GM18870 (cell line): ENCODE measurements at regions not wholly inside any gene's neighbourhood (a gene's known extent, or its start where the extent isn't known, plus 50 kb on each side); places are given as distances from the start of the nearest gene placed in this dataset.

Experiments
- ATAC-seq: cut with Tn5 transposase; IDR thresholded peaks from one replicate; pipeline ENCODE4 v1.9.1; 2021; ENCODE audit warnings: moderate library complexity; ENCODE audit not compliant: unreplicated experiment

DNA sequence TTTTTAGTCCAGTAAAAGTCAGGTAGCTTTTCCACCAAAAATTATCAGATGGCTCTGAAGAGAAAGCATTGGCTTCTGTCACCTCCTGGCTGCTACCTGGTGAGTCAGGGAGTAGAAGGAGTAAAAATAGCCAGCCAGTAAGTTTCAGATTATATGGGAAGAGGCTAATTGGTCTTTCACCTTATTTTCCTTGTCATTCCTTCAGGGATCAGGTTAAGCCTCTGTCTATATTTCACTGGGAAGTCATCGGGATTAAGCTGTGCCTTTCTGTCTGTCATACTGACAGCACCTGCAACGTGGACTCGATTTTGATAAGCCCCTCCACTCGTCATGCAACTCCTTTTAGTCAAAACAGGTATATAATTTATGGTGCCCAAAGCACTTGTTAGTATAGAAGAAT is 380.7 kb upstream of the CELF4 start:
- ATAC-seq = no peak

DNA sequence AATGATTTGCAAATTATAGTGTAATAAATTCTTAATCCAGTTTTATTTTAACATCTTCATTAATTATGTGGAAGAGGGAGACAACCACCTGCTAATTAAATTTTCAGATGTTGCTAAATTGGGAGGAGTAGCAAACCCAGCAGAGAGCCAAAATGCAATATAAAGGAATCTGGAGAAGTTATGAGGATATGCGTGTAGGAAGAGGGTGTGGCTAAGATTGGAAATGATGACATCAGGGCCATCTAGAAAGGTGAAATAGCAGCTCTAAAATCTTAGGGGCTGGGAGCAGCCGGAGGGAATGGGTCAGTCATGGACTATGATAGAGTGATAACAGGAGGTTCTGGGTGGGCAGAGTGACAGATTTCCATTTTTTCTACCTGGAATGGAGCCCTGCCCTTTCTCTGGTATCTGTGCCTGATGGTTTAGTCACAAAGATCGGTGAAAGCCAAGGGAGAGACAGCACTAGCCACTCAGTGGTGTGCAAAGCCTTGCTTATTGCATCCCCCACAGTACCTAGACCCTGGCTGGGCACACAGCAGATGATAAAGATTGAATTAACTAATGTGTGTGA is 379.2 kb upstream of the CELF4 start:
- ATAC-seq = no peak

DNA sequence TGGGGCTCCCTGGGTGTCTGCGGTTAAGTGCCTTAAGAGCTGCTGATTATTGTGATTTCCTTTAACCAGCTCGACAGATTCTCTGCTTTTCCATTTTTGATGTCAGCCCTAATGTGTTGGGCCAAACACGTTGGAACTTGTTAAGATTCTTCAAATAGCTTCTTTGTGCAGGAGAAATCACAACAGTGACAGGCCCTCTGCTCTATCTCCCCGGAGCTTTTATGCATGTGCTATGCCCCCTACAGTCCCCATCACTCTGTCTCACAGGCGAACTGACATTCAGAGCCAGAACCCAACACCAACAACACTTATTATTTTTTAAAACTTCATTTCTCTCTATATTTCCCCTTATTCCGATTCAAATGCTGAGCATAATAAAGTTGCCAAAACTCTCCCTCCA is 371.7 kb upstream of the CELF4 start:
- no peak for ATAC-seq

DNA sequence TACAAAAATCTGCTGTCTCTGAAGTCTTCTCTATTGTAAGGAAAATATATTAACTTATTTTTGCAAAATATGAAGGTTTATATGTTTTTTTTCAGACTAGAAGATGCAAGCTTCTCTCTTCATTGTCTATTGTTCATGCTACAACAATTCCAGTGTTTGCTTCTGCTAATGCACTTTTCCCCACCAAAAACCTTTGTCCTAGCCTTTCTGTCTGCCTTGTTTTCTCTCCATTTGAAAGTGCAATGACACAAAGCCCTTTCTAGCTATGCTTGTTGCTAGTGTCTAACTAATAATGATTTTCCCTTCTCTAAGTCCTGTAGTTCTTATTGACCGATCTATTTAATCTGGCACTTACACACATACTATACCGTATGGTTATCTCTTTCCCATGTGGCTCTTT is 369.5 kb upstream of the CELF4 start:
- no peak for ATAC-seq

DNA sequence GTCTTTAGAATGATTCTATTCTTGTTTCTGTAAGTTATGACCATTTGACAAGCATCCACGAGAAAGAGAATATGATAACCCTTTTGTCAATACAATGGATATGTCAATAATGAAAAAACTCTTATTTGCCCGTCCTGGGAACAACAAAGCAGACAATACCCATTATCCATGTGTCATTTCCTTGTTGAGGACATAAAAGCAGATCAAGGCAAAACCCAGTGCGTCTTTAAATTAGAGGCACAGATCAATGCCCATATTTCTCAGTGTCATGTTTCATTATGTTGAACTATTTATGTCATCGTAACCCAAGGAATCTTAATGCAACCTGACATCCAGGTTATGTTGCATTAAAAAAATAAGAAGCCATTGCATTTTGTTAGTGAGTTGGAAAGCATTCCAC is 365.0 kb upstream of the CELF4 start:
- no peak for ATAC-seq

DNA sequence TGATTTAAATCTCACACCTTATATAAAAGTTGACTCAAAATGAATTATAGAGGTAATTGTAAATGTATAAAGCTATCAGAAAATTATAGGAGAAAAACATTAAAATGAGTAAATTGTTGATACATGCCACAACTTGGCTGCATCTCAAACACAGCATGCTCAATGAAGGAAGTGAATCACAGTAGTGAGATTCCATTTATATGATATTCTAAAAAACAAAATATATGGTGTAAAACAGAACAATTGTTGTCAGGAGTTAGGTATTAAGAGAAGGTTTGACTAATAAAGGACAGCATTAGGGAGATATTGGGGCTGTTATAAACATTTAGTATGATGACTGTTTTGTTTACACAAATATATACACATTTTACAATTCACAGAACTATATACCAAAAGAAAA is 356.6 kb upstream of the CELF4 start:
- no peak for ATAC-seq

DNA sequence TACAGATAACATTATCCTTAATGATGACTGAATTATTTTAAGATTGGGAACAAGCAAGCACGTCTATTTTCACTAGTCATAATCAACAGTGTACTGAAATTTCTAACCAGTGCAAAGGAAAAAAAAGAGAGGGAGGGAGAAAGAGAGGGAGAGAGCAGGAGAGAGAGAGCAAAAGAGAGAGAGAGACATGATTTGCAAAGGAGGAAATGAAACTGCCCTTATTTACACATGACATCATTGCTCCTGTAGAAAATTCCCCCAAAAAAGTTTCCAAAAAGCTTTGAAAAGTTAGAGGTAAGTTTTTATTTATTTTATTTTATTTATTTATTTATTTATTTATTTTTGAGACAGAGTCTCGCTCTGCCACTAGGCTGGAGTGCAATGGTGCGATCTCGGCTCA is 355.3 kb upstream of the CELF4 start:
- ATAC-seq = no peak

DNA sequence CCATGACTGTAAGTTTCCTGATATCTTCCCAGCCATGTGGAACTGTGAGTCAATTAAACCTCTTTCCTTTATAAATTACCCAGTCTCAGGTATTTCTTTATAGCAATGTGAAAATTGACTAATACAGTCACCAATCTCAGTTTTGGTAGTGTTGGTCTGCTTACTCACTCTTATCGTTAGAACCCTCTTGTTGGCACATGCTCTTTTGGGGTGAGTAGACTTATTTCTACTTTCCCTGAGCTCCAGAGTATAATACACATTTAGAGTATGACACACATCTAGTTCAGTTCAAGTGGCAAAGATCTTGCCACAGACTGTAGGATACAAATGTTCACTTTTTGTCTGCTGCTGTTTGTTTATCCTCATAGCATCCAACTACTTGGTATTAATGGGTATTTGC is 347.5 kb upstream of the CELF4 start:
- ATAC-seq = no peak

DNA sequence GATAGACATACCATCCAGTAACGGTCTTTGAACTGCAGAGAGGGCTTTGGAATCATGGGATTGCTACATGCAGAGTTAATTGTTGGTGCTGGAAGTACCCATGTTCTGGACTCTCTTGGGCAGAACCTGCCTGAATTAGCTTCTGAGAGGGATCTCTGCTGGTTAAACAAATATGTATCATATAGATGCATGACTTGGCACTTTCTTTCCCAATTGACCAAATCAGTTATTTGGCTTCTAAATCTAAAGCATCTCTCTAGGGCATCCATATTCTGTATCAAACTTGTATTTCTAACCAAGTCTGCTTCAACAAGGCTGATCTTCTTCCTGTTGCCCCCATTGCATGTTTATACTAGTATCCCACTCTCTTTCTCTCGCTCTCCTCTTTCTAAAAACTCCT is 336.7 kb upstream of the CELF4 start:
- no peak for ATAC-seq

DNA sequence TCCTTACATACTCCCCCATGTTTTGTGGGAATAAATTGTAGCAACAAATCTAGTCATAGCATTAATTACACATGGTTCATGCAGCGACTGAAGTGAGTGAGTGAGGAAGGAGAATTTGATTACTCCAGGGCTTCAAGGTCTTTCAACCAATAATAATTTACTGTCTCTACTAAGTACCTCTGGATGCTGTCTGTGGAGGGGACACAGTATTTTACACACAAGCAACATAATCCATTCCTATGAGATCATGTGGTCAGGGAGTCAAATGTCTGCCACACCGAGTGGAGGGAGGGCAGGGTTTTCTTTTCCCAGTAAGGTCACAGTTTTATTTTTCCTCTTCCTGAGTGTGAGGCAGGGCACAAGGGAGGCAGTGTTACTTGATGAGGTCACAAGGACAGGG is 334.7 kb upstream of the CELF4 start:
- no peak for ATAC-seq

DNA sequence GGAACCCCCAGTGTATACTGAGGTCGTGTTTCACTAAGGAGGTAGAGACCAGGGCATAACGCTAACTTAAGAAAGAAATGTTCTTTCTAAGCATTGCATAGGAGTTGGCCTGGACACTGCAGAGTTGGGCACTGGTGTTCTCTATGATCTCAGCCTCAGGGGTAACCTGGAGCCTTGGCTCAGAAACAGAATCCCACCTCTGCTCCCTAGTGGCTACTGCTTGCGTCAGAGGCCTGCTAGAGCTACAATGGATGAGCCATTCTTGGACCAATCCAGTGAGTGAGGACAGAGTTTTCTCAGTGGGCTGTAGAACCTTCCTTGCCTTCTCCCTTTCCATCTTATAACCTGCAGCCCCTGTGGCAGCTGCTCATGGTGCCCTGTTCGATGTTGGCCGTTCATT is 324.4 kb upstream of the CELF4 start:
- ATAC-seq = no peak

DNA sequence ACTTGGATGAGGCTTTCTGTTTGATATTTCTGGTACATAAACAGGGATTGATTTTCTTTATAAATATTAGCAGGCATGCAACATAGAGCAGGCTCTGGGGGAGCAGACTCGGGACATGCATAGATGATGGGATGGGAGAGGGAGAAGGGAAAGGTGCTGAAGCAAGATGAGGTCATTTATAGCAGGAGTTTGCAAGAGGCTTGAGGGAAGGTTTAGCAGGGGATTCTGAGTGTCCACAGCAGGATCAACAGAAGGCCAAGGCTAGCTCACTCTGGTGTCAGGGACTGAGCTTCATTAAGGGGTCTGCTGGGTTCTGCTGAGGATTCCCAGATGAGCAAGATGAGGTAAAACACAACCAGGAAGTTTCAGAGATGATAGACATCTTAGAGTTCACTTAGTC is 309.1 kb upstream of the CELF4 start:
- ATAC-seq = no peak

DNA sequence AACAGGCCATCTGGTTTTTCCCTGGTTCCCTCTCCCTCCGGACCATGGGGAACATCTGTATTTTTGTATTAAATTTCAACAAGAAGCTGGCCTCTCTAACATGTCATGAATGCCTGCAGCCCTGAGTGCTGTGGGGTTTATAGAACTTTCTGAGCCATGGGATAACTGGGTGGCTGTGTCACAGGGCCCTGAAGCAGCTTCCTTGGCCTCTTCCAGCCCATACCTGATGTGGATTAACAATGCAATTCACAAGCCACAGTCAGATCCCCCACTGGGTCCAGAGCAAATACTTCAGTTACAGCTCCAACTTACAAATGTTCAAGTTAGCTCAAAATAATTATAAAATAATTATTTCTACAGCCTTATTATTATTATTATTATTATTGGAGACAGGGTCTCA is 307.8 kb upstream of the CELF4 start:
- ATAC-seq = no peak

DNA sequence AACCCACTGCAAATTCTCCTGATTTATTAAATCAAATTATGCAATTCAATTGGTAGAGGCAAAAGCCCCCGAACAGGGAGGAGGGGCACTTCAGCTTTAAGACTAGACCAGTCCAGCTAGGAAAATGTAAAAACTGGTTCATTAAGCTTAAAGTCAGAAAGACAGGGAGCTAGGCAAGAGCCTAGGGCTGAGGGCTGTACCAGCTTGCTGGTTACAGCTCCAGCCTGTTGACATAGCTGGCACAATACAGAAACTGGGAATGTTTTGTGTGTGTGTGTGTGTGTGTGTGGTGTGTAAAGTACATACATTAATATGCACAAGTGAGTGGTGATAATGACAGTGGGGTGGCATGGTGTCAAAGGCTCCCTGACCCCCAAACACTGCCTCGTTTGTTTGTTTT is 307.0 kb upstream of the CELF4 start:
- ATAC-seq = no peak

DNA sequence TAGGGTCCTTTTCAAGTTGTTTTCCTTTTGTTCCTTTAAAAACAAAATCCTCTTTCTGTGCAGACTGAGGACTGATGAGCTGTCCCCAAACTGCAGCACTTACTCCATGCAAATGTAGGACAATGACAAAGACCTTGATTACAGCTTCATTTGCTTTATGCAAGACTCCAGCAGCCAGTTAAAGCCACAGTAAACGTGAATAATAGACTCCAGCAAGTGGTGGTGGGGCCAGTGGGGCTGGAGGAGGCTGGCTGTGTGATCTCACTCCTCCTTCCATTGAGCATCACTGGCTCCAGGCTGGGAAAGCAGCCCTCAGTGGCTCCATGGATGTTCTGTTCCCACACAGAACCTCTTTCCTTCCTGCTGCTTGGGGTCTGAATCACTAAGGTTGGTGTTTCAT is 306.0 kb upstream of the CELF4 start:
- ATAC-seq = no peak

DNA sequence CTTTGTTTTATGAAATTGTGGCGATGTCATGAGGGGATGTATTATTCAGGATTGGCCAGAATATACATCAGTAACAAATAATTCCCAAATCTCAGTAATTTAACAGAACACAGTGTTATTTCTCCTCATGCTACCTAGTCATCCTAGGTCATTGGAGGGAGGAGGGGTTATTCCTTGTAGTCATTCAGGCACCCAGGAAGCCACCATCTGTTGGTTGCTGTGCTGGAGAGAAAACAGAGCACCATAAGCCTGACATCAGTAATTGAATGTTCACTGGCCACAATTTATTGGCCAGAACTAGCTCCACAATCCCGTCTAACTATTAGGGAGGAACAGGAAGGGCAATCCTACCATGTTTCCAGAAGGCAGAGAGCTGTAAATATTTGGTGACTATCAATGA is 303.5 kb upstream of the CELF4 start:
- ATAC-seq = no peak

DNA sequence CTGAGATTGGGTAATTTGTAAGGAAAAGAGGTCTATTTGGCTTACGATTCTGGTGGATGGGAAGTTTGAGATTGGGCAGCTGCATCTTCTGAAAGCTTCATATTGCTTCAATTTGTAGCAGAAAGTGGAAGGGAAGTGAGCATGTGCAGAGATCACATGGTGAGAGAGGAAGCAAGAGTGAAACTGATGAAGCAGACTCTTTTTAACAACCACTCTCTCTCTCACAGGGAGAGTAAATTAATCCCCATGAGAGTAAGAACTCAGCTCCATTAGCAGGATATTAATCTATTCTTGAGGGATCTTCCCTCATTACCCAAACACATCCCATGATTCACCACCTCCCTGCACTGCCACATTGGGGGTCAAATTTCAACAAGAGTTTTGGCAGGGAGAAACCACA is 298.5 kb upstream of the CELF4 start:
- ATAC-seq = no peak

DNA sequence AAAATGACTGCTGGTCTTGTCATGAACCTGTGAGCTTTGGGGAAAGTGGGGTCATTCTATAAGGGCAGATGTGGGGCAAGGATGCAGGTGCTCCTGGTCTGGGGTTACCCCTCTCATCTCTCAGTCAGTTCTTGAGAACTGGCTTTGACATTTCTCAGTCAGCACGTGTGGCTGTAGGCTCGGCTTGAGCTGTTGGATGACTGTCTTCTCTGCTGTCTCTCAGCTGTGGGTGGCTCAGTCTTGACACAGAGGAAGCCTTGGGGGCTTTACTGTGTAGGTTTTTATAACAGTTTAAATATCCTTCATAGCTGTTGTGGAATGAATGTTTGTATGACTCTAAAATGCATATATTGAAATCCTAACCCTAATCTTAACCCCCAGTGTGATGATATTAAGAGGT is 296.4 kb upstream of the CELF4 start:
- no peak for ATAC-seq

DNA sequence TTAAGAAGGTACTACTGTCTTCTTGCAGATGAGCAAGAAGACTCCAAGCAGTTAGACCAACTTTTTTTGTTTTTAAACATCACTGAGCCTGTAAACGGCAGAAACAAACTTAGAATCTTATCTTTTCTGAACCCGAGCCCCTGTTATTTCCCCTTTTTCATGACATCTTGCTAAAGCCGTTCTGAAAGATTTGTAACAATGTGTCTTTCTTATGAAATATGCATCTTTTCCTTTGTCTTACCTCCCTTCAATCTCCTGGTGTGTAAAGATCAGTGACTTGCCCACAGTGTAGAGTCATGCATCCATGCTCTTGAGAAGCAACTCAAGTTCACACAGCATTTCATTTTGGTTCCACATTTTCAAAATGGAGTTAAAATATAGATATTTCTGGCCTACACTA is 288.8 kb upstream of the CELF4 start:
- ATAC-seq = no peak

DNA sequence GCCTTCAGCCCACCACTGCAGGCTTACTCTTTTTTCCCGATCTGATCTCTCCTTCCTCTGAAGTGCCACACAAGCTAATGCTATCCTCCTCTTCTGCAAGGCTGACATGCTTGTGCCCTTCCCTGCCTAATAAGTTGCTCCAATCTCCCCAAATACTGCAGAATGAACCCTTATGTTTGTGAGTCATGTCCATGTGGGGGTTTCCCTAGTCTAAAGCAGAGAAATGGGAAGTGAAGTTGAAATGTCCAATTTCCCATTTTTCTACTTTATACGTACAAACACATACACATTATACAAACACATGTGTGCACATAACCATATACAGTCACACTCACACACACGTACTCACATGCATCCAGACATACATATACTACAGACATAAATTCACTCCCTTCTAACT is 288.1 kb upstream of the CELF4 start:
- ATAC-seq = no peak

DNA sequence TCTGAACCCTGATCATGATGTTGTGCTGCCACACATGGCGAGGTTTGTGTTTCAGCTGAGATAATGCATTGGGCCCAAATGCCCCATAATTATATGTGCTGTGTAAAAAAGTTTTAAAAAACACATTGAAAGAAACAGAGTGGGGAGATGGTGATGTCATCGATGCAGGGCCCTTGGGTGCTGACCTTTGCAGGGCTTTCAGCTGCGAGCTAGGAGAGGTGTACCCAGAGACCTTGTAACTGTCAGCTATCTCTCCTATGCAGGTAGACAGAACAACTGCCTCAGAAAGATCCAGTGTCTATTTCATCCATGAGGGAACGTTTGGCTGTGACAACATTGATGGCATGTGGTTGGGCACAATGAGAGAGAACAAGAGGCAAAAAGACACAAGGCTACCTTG is 286.9 kb upstream of the CELF4 start:
- ATAC-seq = no peak

DNA sequence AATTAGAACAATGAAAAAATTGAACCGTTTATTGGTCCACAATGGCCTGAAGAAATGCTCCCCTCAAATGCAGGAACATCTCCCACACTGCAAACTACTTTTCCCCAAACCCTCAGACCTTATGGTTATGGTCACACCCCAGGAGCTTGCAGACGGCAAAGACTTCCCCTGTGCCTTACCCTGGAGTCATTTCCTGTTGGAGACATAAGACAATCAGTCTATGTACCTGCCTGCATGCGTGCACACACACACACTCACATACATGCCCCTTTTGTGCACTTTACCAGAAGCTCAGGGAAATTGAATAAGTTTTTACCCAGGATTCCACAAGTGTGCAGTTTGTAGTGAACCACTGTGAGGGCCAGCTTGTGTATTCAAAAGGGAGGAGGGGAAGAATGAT is 281.9 kb upstream of the CELF4 start:
- ATAC-seq = no peak

DNA sequence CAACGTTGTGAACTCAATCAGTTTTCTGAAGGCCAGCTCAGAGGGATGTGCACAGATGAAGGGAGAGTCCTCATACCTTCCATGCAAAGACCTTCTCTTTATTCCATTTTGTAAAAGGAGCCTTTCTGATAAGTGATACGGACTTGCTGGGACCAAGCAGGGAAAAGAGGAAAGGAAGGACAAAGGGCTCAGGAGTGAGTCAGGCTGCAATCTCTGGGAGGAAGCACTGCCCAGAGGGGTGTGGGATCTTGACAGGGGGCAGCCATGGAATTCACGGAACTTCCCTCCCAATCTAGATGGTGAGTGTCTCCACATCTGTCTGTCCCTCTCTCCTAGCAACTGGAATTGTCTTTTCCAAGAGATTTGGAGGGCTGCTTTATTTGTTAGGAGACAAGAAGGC is 281.4 kb upstream of the CELF4 start:
- ATAC-seq = no peak

DNA sequence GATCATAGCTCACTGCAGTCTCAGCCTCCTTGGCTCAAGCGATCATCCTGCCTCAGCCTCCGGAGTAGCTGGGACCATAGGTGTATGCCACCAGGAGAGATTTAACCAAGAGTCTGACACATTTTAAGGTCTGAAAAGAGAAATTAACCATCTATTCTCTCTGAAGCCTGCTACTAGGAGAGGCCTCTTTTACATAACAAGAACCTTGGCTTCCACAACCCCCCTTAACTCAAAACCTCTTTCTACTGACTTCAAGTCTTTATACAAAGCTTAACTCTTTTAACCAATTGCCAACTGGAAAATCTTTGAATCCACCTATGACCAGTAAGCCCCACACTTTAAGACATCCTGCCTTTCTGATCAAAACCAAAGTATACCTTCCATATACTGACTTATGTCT is 279.9 kb upstream of the CELF4 start:
- ATAC-seq = no peak
